ENCODE measurements at regions not wholly inside any gene's neighbourhood (a gene's known extent, or its start where the extent isn't known, plus 50 kb on each side); places are given as distances from the start of the nearest gene placed in this dataset.

DNA sequence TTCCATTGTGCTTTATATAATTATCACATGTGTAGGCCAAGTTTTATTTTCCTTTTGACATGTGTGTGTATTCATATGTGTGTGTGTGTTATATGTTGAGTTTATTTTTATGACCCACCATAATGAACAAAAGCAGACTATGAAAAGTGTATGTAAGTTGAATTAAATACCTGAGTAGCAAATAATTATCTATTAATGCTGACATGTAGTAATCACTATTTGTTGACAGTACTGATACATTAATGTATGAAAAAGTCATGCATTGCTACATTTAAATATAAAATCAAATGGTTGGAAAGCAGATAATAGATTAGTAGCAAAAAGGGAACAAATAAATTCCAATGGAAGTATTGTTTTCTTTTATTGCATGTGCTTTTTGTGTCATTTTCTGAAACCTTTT is 1948.5 kb upstream of the PCDH20 start:
- H3K4me3 ChIP-seq = no peak overlapping the region
- H3K36me3 ChIP-seq (ENCODE audit: low read depth) = no peaks in the 10 kb centered on the region
- intact Hi-C loops (cut with DNase I, micrococcal nuclease) = no loop called here
- ATAC-seq = no peak
- no peaks in the 10 kb centered on the region for H3K4me1 ChIP-seq (ENCODE audit: low read depth)
- DNase-seq = no peak
- TF ChIP-seq, protein P1, sequence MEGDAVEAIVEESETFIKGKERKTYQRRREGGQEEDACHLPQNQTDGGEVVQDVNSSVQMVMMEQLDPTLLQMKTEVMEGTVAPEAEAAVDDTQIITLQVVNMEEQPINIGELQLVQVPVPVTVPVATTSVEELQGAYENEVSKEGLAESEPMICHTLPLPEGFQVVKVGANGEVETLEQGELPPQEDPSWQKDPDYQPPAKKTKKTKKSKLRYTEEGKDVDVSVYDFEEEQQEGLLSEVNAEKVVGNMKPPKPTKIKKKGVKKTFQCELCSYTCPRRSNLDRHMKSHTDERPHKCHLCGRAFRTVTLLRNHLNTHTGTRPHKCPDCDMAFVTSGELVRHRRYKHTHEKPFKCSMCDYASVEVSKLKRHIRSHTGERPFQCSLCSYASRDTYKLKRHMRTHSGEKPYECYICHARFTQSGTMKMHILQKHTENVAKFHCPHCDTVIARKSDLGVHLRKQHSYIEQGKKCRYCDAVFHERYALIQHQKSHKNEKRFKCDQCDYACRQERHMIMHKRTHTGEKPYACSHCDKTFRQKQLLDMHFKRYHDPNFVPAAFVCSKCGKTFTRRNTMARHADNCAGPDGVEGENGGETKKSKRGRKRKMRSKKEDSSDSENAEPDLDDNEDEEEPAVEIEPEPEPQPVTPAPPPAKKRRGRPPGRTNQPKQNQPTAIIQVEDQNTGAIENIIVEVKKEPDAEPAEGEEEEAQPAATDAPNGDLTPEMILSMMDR (IDR thresholded peaks at IDR 0.05) = no peak
- H3K9me3 ChIP-seq = peaks cover 31% of the 10 kb centered on the region

DNA sequence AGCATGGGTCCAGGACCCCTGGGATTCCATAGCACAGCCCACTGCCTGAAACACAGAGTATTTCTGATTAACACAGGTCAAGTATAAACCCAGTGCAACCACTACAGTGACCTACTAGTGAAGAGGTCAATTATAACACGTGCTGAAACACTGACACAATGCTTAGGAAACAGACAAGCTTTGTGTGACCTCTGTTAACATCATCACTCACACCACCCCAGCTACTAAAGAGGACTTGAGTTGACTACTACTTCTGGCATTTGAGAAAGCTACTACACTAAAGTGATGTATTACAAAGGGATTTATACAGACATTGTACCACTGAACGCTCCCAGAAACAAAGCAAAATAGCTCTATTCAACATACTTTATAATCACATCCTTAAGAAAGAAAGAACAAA is 1935.9 kb upstream of the PCDH20 start:
- H3K36me3 ChIP-seq (ENCODE audit: low read depth) = no peaks in the 10 kb centered on the region
- no peaks in the 10 kb centered on the region for H3K4me1 ChIP-seq (ENCODE audit: low read depth)
- intact Hi-C loops (cut with DNase I, micrococcal nuclease) = no loop called here
- TF ChIP-seq, protein P1 (IDR thresholded peaks at IDR 0.05) = no peak
- H3K4me3 ChIP-seq = no peak overlapping the region
- peaks cover 35% of the 10 kb centered on the region for H3K9me3 ChIP-seq
- DNase-seq (no peak), ATAC-seq (no peak)

DNA sequence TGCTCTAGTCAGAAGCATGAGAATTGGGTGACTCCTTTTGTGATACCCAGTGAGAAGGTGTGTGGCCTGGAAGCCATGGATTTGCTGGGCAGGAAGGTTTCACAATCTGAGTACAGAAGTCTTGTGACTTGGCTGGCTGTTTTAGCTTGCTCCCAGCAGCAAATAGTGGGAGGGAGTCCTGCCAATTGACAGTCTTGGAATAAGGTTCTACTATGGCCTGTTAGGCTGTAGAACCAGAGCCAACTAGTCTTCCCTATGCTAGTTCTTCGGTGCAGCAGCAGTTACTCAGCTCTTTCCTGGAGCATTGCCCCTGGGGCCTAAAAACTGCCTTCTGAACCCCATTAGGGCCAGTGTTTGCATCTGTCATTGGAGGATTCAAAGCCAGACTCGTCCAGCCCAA is 1935.4 kb upstream of the PCDH20 start:
- Histone ChIP-seq H3K4me3 (no peak overlapping the region), H3K4me1 (ENCODE audit: low read depth) (no peaks in the 10 kb centered on the region), H3K36me3 (ENCODE audit: low read depth) (no peaks in the 10 kb centered on the region), H3K9me3 (peaks cover 32% of the 10 kb centered on the region)
- DNase-seq = no peak
- intact Hi-C loops (cut with DNase I, micrococcal nuclease) = no loop called here
- TF ChIP-seq, protein P1 (IDR thresholded peaks at IDR 0.05) = no peak
- no peak for ATAC-seq

DNA sequence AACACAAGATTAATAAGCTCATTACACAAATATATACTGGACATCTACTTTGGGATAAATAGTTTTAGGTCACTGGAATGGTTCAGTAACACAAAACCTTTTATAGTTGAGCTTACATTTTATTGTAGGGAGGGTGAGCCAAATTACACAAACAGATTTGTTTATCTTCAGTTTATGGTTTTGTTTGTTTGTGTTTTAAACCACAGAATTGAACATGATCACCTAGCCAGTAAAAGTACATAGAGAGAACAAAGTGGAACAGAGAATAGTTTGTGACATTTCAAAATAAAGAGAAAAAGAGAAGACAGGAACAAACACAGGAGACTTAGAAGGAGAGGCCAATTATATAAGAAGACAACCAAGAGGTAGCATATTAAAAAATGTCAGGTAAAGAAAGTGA is 1930.2 kb upstream of the PCDH20 start:
- H3K9me3 ChIP-seq = peaks cover 29% of the 10 kb centered on the region
- TF ChIP-seq, protein P1 (IDR thresholded peaks at IDR 0.05) = no peak
- H3K36me3 ChIP-seq (ENCODE audit: low read depth) = no peaks in the 10 kb centered on the region
- no peaks in the 10 kb centered on the region for H3K4me1 ChIP-seq (ENCODE audit: low read depth)
- intact Hi-C loops (cut with DNase I, micrococcal nuclease) = no loop called here
- no peak overlapping the region for H3K4me3 ChIP-seq
- no peak for ATAC-seq
- no peak for DNase-seq

DNA sequence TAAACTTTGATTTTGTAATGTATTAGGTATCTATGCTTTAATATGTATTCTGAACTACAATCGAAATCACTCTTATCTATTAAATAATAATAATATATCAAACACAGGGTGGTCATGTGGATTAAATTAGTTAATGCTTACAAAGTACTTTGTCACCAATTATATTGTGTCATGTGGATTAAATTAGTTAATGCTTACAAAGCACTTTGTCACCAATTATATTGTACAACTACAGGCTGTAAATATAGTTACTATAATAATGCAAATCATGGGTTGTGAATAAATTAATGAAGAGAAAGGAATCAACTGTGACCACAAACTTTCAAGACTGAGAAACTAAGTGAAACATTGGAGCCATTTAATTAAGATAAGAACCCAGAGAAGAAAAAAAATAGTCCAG is 1929.1 kb upstream of the PCDH20 start:
- ATAC-seq (no peak), DNase-seq (no peak)
- Histone ChIP-seq H3K4me3 (no peak overlapping the region), H3K4me1 (ENCODE audit: low read depth) (no peaks in the 10 kb centered on the region), H3K36me3 (ENCODE audit: low read depth) (no peaks in the 10 kb centered on the region), H3K9me3 (peaks cover 31% of the 10 kb centered on the region)
- TF ChIP-seq, protein P1 (IDR thresholded peaks at IDR 0.05) = no peak
- intact Hi-C loops (cut with DNase I, micrococcal nuclease) = no loop called here

DNA sequence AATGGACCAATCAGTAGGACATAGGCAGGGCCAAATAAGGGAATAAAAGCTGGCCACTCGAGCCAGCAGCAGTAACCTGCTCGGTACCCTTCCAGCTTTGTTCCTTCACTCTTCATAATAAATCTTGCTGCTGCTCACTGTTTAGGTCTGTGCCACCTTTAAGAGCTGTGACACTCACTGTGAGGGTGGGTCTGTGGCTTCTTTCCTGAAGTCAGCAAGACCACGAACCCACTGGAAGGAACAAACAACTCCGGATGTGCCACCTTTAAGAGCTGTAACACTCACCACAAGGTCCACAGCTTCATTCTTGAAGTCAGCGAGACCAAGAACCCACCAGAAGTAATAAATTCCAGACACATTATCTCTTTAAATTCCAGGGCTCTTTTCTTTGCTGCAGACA is 1922.3 kb upstream of the PCDH20 start:
- DNase-seq (no peak), ATAC-seq (no peak)
- no peaks in the 10 kb centered on the region for H3K36me3 ChIP-seq (ENCODE audit: low read depth)
- intact Hi-C loops (cut with DNase I, micrococcal nuclease) = no loop called here
- peaks cover 53% of the 10 kb centered on the region for H3K9me3 ChIP-seq
- H3K4me3 ChIP-seq = no peak overlapping the region
- H3K4me1 ChIP-seq (ENCODE audit: low read depth) = no peaks in the 10 kb centered on the region
- TF ChIP-seq, protein P1 (IDR thresholded peaks at IDR 0.05) = no peak

Data from mucosa of descending colon (tissue), 3 donors.